SK-N-SH (cell line): ENCODE measurements at regions not wholly inside any gene's neighbourhood (a gene's known extent, or its start where the extent isn't known, plus 50 kb on each side); places are given as distances from the start of the nearest gene placed in this dataset.
A peak's percentile ranks its signal among the peaks of the same experiment; 100 is the strongest.
"Not testable (repeated sequence)": the region's sequence is repeated elsewhere in the genome, so short reads cannot be mapped to it uniquely, and the experiment has no call there.

Source experiments
- CTCF ChIA-PET: fragments of 300-600, 350-600 bp; formaldehyde crosslinking; extraction: SDS; loops from one replicate; lab custom pipeline; 2021; lab: Yijun Ruan, JAX
- POLR2A ChIA-PET: fragments of 350-600 bp; sonication (Branson Sonifier 250); formaldehyde crosslinking; extraction: SDS; loops from one replicate; lab custom pipeline; 2020; ENCODE audit warnings: antibody characterized with exemption, inconsistent platforms; lab: Yijun Ruan, JAX
- DNase-seq: peaks from one replicate; pipeline ENCODE4 v3.0.0; 2012
- H2AFZ ChIP-seq: fragments of 200-600 bp; sonication (generic); 2 replicates; pipeline ENCODE4 v1.8.1; 2016; ENCODE audit warnings: antibody characterized with exemption, mild to moderate bottlenecking, low read depth
- H3F3A ChIP-seq: fragments of 200-600 bp; sonication (generic); replicated peaks from 2 replicates; pipeline ENCODE3; 2016; ENCODE audit warnings: antibody characterized with exemption, mild to moderate bottlenecking; ENCODE audit not compliant: insufficient read depth
- H3K27ac ChIP-seq, 2 experiments: fragments of 200-500 bp in 1 of 2; fragments of 200-600 bp in 1 of 2; sonication (Bioruptor generic) in 1 of 2; sonication (generic), shearing (Covaris generic) in 1 of 2; 2 replicates each; pipeline versions ENCODE4 v1.5.1 to v1.6.1; 2014 to 2016; ENCODE audit warnings: low read depth in 2 of 2, inconsistent platforms in 1 of 2, low read length in 1 of 2, mild to moderate bottlenecking in 1 of 2, mixed read lengths in 1 of 2
- H3K27me3 ChIP-seq: fragments of 200-600 bp; sonication (generic), shearing (Covaris generic); 2 replicates; pipeline ENCODE4 v1.6.1; 2016; ENCODE audit warnings: mixed run types; ENCODE audit not compliant: insufficient read depth
- H3K36me3 ChIP-seq, 2 experiments: fragments of 200-500 bp in 1 of 2; fragments of 200-600 bp in 1 of 2; sonication (Bioruptor generic) in 1 of 2; sonication (generic) in 1 of 2; replicated peaks in 1 of 2; 2 replicates each; pipeline versions ENCODE3 to v1.5.1; 2014 to 2016; ENCODE audit warnings: low read length in 1 of 2, mild to moderate bottlenecking in 1 of 2; ENCODE audit not compliant: insufficient read depth in 2 of 2, control insufficient read depth in 1 of 2
- H3K4me1 ChIP-seq, 2 experiments: fragments of 200-500 bp in 1 of 2; fragments of 200-600 bp in 1 of 2; sonication (Bioruptor generic) in 1 of 2; sonication (generic), shearing (Covaris generic) in 1 of 2; 2 replicates each; pipeline versions ENCODE4 v1.5.1 to v1.6.1; 2014 to 2016; ENCODE audit warnings: low read depth in 1 of 2, low read length in 1 of 2, mixed run types in 1 of 2; ENCODE audit not compliant: insufficient read depth in 2 of 2, control insufficient read depth in 1 of 2
- H3K4me2 ChIP-seq: fragments of 200-600 bp; sonication (generic), shearing (Covaris generic); 2 replicates; pipeline ENCODE4 v1.6.1; 2017; ENCODE audit warnings: mixed run types
- H3K4me3 ChIP-seq, 2 experiments: fragments of 200-500 bp in 1 of 2; fragments of 200-600 bp in 1 of 2; sonication (Bioruptor generic) in 1 of 2; sonication (generic), shearing (Covaris generic) in 1 of 2; 2 replicates each; pipeline versions ENCODE4 v1.5.1 to v1.8.1; 2014 to 2016; ENCODE audit warnings: low read depth in 2 of 2, inconsistent platforms in 1 of 2, low read length in 1 of 2, mild to moderate bottlenecking in 1 of 2, mixed read lengths in 1 of 2, moderate library complexity in 1 of 2
- H3K79me2 ChIP-seq: fragments of 200-600 bp; sonication (generic); 2 replicates; pipeline ENCODE4 v1.8.1; 2017; ENCODE audit warnings: mild to moderate bottlenecking; ENCODE audit not compliant: insufficient read depth
- H3K9ac ChIP-seq: fragments of 200-600 bp; sonication (generic); 2 replicates; pipeline ENCODE4 v1.6.1; 2017; ENCODE audit warnings: mixed run types
- H3K9me2 ChIP-seq: fragments of 200-600 bp; sonication (generic); 2 replicates; pipeline ENCODE4 v1.6.1; 2017; ENCODE audit warnings: mixed run types
- H3K9me3 ChIP-seq: fragments of 200-600 bp; sonication (generic); 2 replicates; pipeline ENCODE4 v1.6.1; 2017; ENCODE audit warnings: mixed run types, mild to moderate bottlenecking, moderate library complexity
- H4K20me1 ChIP-seq: fragments of 200-600 bp; sonication (generic); 2 replicates; pipeline ENCODE4 v1.6.1; 2017; ENCODE audit warnings: mild to moderate bottlenecking, mixed run types; ENCODE audit not compliant: insufficient read depth
- ELF1 ChIP-seq: IDR thresholded peaks from 2 replicates; pipeline ENCODE4 v1.4.0; 2012
- EP300 ChIP-seq, 2 experiments: IDR thresholded peaks; 2 replicates each; pipeline versions ENCODE4 v1.4.0 to v1.6.1; 2012; ENCODE audit warnings: borderline replicate concordance in 1 of 2, low read depth in 1 of 2, low read length in 1 of 2
- GABPA ChIP-seq: IDR thresholded peaks from 2 replicates; pipeline ENCODE4 v1.4.0; 2012; ENCODE audit warnings: low read depth, mild to moderate bottlenecking
- JUND ChIP-seq: IDR thresholded peaks from 2 replicates; pipeline ENCODE4 v1.4.0; 2012
- RAD21 ChIP-seq: IDR thresholded peaks from 2 replicates; pipeline ENCODE4 v1.6.1; 2012; ENCODE audit warnings: mild to moderate bottlenecking, low read length
- RFX5 ChIP-seq: IDR thresholded peaks from 2 replicates; pipeline ENCODE4 v1.6.1; 2012; ENCODE audit warnings: mild to moderate bottlenecking, improper control_type of control experiment, low read length
- SMC3 ChIP-seq: IDR thresholded peaks from 2 replicates; pipeline ENCODE4 v1.6.1; 2012; ENCODE audit warnings: low read depth, low read length, improper control_type of control experiment
- TAF1 ChIP-seq: IDR thresholded peaks from 2 replicates; pipeline ENCODE4 v1.6.1; 2012; ENCODE audit warnings: low read depth, mild to moderate bottlenecking, low read length, moderate library complexity, borderline replicate concordance
- TCF12 ChIP-seq: IDR thresholded peaks from 2 replicates; pipeline ENCODE4 v1.4.0; 2012
- TEAD4 ChIP-seq: IDR thresholded peaks from 2 replicates; pipeline ENCODE4 v1.4.0; 2012; ENCODE audit warnings: mild to moderate bottlenecking, borderline replicate concordance; ENCODE audit not compliant: insufficient read depth
- YY1 ChIP-seq: IDR thresholded peaks from 2 replicates; pipeline ENCODE4 v1.4.0; 2012; ENCODE audit warnings: low read depth, mild to moderate bottlenecking
- WGBS: methylation state at CpG from one replicate; pipeline ENCODE4 v1.1.6; 2017; ENCODE audit warnings: low lambda C conversion rate; 5-methylcytosine and 5-hydroxymethylcytosine counted together
- TF ChIP-seq, protein P1 (sequence below): IDR thresholded peaks from 2 replicates; pipeline ENCODE4 v1.4.0; 2012; ENCODE audit warnings: low read depth
- TF ChIP-seq, protein P2 (sequence below): fragments of 200-600 bp; sonication (generic); IDR thresholded peaks from 2 replicates; pipeline ENCODE4 v1.6.1; 2017; ENCODE audit warnings: antibody characterized with exemption, mild to moderate bottlenecking, moderate library complexity
- TF ChIP-seq, protein P3 (sequence below): fragments of 150-350 bp; IDR thresholded peaks from 2 replicates; pipeline ENCODE4 v1.6.1; 2017; ENCODE audit warnings: antibody characterized with exemption, low read length, low read depth, borderline replicate concordance

- TF ChIP-seq EP300 (IDR thresholded peaks at IDR 0.05; ENCODE audit: borderline replicate concordance in 1 of 2, low read depth in 1 of 2, low read length in 1 of 2): peak in 1 of 2 experiments; percentile 82; a peak in 2 of 4 replicates
- TF ChIP-seq, protein P1, sequence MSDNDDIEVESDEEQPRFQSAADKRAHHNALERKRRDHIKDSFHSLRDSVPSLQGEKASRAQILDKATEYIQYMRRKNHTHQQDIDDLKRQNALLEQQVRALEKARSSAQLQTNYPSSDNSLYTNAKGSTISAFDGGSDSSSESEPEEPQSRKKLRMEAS: 0 out of 2 replicates have a peak, but pooled peaks have one; percentile 30
- TF ChIP-seq, protein P2, sequence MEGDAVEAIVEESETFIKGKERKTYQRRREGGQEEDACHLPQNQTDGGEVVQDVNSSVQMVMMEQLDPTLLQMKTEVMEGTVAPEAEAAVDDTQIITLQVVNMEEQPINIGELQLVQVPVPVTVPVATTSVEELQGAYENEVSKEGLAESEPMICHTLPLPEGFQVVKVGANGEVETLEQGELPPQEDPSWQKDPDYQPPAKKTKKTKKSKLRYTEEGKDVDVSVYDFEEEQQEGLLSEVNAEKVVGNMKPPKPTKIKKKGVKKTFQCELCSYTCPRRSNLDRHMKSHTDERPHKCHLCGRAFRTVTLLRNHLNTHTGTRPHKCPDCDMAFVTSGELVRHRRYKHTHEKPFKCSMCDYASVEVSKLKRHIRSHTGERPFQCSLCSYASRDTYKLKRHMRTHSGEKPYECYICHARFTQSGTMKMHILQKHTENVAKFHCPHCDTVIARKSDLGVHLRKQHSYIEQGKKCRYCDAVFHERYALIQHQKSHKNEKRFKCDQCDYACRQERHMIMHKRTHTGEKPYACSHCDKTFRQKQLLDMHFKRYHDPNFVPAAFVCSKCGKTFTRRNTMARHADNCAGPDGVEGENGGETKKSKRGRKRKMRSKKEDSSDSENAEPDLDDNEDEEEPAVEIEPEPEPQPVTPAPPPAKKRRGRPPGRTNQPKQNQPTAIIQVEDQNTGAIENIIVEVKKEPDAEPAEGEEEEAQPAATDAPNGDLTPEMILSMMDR: no peak
- peak; percentile 38; the same call in 1 of the 2 replicates for TF ChIP-seq JUND
- TF ChIP-seq ELF1: no peak
- TF ChIP-seq GABPA: no peak
- TF ChIP-seq RFX5: no peak
- peak; percentile 76; the same call in 1 of the 2 replicates for TF ChIP-seq TEAD4
- TF ChIP-seq TAF1: no peak
Measured at GRCh38 chr6:140445474-140446004, 1071.1 kb upstream of the CITED2 start (continued).

DNA sequence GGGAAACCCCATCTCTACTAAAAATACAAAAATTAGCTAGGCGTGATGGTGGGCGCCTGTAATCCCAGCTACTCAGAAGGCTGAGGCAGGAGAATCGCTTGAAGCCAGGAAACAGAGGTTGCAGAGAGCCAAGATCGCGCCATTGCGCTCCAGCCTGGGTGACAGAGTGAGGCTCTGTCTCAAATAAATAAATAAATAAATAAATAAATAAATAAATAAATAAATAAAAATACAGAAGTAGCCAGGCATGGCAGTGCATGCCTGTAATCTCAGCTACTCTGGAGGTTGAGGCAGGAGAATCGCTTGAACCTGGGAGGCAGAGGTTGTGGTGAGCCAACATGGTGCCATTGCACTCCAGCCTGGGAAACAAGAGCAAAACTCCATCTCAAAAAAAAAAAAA lies 1068.7 kb upstream of the CITED2 start:
- H3K9me3 ChIP-seq, DNase-seq, H3K36me3 ChIP-seq, H3K27me3 ChIP-seq, CTCF ChIA-PET, H2AFZ ChIP-seq, H3K4me3 ChIP-seq, H3K27ac ChIP-seq, H3K4me2 ChIP-seq, H3K9ac ChIP-seq, H4K20me1 ChIP-seq, H3K79me2 ChIP-seq, POLR2A ChIA-PET, H3K9me2 ChIP-seq: not testable (repeated sequence)
- Histone ChIP-seq H3K4me1 (peaks cover 3 to 30% of the 10 kb centered on the region in 2 experiments; a peak in 3 of 4 replicates), H3F3A (peaks cover 15% of the 10 kb centered on the region)
- 89% methylated on average over 7 of the region's 7 CpGs for WGBS

DNA sequence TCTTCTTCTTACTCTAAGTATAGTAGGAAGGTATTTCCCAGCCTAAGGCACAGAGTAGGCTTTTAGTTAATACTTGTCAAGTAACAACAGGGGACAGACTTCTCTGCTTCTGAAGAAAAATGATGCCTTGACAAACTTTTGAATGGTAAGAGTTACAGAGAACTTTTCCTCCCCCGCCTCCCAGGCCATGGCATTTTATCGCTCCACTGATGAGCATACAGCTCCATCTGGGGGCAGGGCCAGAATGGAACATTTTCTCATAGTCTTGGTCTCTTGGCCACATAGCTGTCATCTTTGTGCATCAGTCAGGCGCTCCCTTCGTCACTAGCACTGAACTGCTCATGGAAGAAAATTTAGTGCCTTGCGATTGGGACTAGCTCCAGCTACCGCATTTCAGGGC lies 1066.8 kb upstream of the CITED2 start:
- no peak overlapping the region; a peak in 1 of 4 replicates for H3K4me3 ChIP-seq
- H3K4me1 ChIP-seq: peaks cover 2 to 34% of the 10 kb centered on the region in 2 experiments; a peak in 3 of 4 replicates
- POLR2A ChIA-PET: no interaction called here
- H3K36me3 ChIP-seq: no peaks in the 10 kb centered on the region
- 73% methylated on average over 5 of the region's 6 CpGs for WGBS
- CTCF ChIA-PET: interaction anchor here (0.6 to 2.0 kb wide), 10 partner anchors 9 to 1071 kb away, joined by 3 to 20 read pairs (median 4); no protein-coding TSS in a partner anchor
- DNase-seq: peak; percentile 11
- no peaks in the 10 kb centered on the region for H3K79me2 ChIP-seq
- H2AFZ ChIP-seq: peak overlapping the region; percentile 68; the same call in 1 of the 2 replicates
- H3K27ac ChIP-seq: peak overlapping the region; percentile 35 to 68; a peak in 3 of 4 replicates
- H4K20me1 ChIP-seq: no peaks in the 10 kb centered on the region
- 0 out of 2 replicates have a peak overlapping the region, but pooled peaks have one; percentile 15 for H3K9ac ChIP-seq
- H3K9me3 ChIP-seq: no peaks in the 10 kb centered on the region
- TF ChIP-seq, protein P3, sequence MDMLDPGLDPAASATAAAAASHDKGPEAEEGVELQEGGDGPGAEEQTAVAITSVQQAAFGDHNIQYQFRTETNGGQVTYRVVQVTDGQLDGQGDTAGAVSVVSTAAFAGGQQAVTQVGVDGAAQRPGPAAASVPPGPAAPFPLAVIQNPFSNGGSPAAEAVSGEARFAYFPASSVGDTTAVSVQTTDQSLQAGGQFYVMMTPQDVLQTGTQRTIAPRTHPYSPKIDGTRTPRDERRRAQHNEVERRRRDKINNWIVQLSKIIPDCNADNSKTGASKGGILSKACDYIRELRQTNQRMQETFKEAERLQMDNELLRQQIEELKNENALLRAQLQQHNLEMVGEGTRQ: no peak
- TF ChIP-seq RAD21: peak; percentile 87
- TF ChIP-seq, protein P2: peak; percentile 51
- peak; percentile 84 for TF ChIP-seq SMC3
- TF ChIP-seq EP300 (IDR thresholded peaks at IDR 0.05; ENCODE audit: borderline replicate concordance in 1 of 2, low read depth in 1 of 2, low read length in 1 of 2): peak in 1 of 2 experiments; percentile 42; a peak in 1 of 4 replicates
- TF ChIP-seq TCF12: peak; percentile 7; the same call in 1 of the 2 replicates
- no peak for TF ChIP-seq YY1
- H3K4me2 ChIP-seq: no peak overlapping the region
- peaks cover 15% of the 10 kb centered on the region for H3F3A ChIP-seq
- H3K9me2 ChIP-seq: no peaks in the 10 kb centered on the region
- H3K27me3 ChIP-seq: no peaks in the 10 kb centered on the region
